K562 (cell line): ENCODE measurements at regions not wholly inside any gene's neighbourhood (a gene's known extent, or its start where the extent isn't known, plus 50 kb on each side); places are given as distances from the start of the nearest gene placed in this dataset.

Experiments used
- ATAC-seq: fragments of 200-7000 bp; cut with Tn5 transposase; 3 replicates; pipeline ENCODE4 v1.9.1; 2020; ENCODE audit warnings: moderate library complexity
- BruUV-seq: library from RNA; stranded (reverse); fragments of 400-500 nt; replicated peaks from 2 replicates; lab custom pipeline; 2021; lab: Mats Ljungman, UMichigan
- CTCF ChIA-PET: fragments of 300-600 bp; formaldehyde crosslinking; extraction: SDS; loops from one replicate; lab custom pipeline; 2021; ENCODE audit warnings: low intra/inter-chr PET ratio; lab: Yijun Ruan, JAX
- POLR2A ChIA-PET: fragments of 300-600, 350-650 bp; sonication (Branson Sonifier 250); formaldehyde crosslinking; extraction: SDS; loops from one replicate; lab custom pipeline; 2021; ENCODE audit warnings: antibody characterized with exemption, inconsistent platforms; lab: Yijun Ruan, JAX
- DNase-seq, 4 experiments: peaks; one replicate each; pipeline versions ENCODE4 v3.0.0 to v3.0.0-alpha.2; 2011 to 2018; ENCODE audit warnings: low spot score in 3 of 4, mixed read lengths in 3 of 4; ENCODE audit errors: extremely low read depth in 1 of 4
- FAIRE-seq: peaks from 2 replicates; lab custom pipeline; 2011; peaks lifted over from hg19 to GRCh38; lab: Jason Lieb, UNC
- H2AFZ ChIP-seq: 2 replicates; pipeline ENCODE4 v1.6.0; 2011; ENCODE audit warnings: low read depth, low read length, control low read depth, inconsistent platforms
- H3K27ac ChIP-seq: fragments of 200-600 bp; 3 replicates; pipeline ENCODE4 v1.8.0; 2011; ENCODE audit warnings: low read depth, mild to moderate bottlenecking, control low read depth, inconsistent platforms, low read length, moderate library complexity, mixed read lengths; ENCODE audit errors: extremely low read depth
- H3K27me3 ChIP-seq, 2 experiments: fragments of 300-600 bp in 1 of 2; 2 replicates in 1 of 2; 3 replicates in 1 of 2; pipeline versions ENCODE4 v1.6.0 to v1.8.0; 2011; ENCODE audit warnings: inconsistent platforms in 2 of 2, low read length in 2 of 2, mild to moderate bottlenecking in 1 of 2, mixed read lengths in 1 of 2, moderate library complexity in 1 of 2; ENCODE audit not compliant: control insufficient read depth in 2 of 2, insufficient read depth in 2 of 2
- H3K36me3 ChIP-seq: fragments of 300-600 bp; 3 replicates; pipeline ENCODE4 v1.8.0; 2011; ENCODE audit warnings: mild to moderate bottlenecking, low read length, inconsistent platforms; ENCODE audit not compliant: control insufficient read depth, insufficient read depth
- H3K4me1 ChIP-seq, 2 experiments: fragments of 200-600 bp in 1 of 2; replicated peaks in 1 of 2; 2 replicates in 1 of 2; 3 replicates in 1 of 2; pipeline versions ENCODE4 v1.5.1 to v1.8.0; 2011; ENCODE audit warnings: inconsistent platforms in 2 of 2, low read length in 2 of 2, mild to moderate bottlenecking in 1 of 2, mixed read lengths in 1 of 2, moderate library complexity in 1 of 2; ENCODE audit not compliant: control insufficient read depth in 2 of 2, insufficient read depth in 2 of 2
- H3K4me2 ChIP-seq: 2 replicates; pipeline ENCODE4 v1.6.1; 2011; ENCODE audit warnings: low read length, control low read depth, inconsistent platforms, mixed read lengths; ENCODE audit not compliant: insufficient read depth
- H3K4me3 ChIP-seq: fragments of 200-600 bp; sonication (generic), shearing (Covaris generic); 2 replicates; pipeline ENCODE4 v1.5.1; 2016; ENCODE audit warnings: control low read depth, inconsistent platforms
- H3K79me2 ChIP-seq: fragments of 200-600 bp; 3 replicates; pipeline ENCODE4 v1.8.0; 2011; ENCODE audit warnings: low read length, inconsistent platforms; ENCODE audit not compliant: control insufficient read depth, insufficient read depth
- H3K9ac ChIP-seq, 2 experiments: 2 replicates each; pipeline versions ENCODE4 v1.6.0 to v1.6.1; 2011; ENCODE audit warnings: low read depth in 2 of 2, low read length in 2 of 2, control low read depth in 1 of 2, inconsistent platforms in 1 of 2, mild to moderate bottlenecking in 1 of 2, mixed read lengths in 1 of 2; ENCODE audit not compliant: insufficient read depth in 1 of 2
- H3K9me1 ChIP-seq: one replicate; pipeline ENCODE4 v1.6.0; 2011; ENCODE audit warnings: inconsistent platforms, mild to moderate bottlenecking, low read length, moderate library complexity; ENCODE audit not compliant: control insufficient read depth, insufficient read depth
- H3K9me3 ChIP-seq: replicated peaks from 2 replicates; pipeline ENCODE4 v1.5.1; 2011; ENCODE audit warnings: low read depth, low read length, inconsistent platforms; ENCODE audit not compliant: control insufficient read depth, insufficient read depth
- H4K20me1 ChIP-seq: replicated peaks from 2 replicates; pipeline ENCODE4 v1.6.1; 2011; ENCODE audit warnings: low read length, inconsistent platforms, mixed read lengths; ENCODE audit not compliant: control insufficient read depth, insufficient read depth
- MAFF ChIP-seq: IDR thresholded peaks from 2 replicates; pipeline ENCODE4 v1.6.1; 2012; ENCODE audit warnings: low read length, improper control_type of control experiment
- MBD1 ChIP-seq: fragments of 250-450 bp; sonication (Bioruptor Pico); IDR thresholded peaks from 2 replicates; pipeline ENCODE4 v1.8.0; 2022; ENCODE audit warnings: inconsistent platforms
- PHF20 ChIP-seq: fragments of 450-650 bp; IDR thresholded peaks from 2 replicates; pipeline ENCODE4 v1.6.1; 2018; ENCODE audit not compliant: partially characterized antibody
- ZNF212 ChIP-seq: fragments of 450-650 bp; formaldehyde crosslinking; IDR thresholded peaks from 2 replicates; pipeline ENCODE4 v1.4.0; 2020; ENCODE audit warnings: mild to moderate bottlenecking
- ZNF274 ChIP-seq: IDR thresholded peaks from 2 replicates; pipeline ENCODE4 v1.6.1; 2011; ENCODE audit warnings: low read depth, mild to moderate bottlenecking, low read length, moderate library complexity, borderline replicate concordance
- ZNF592 ChIP-seq: fragments of 450-650 bp; IDR thresholded peaks from 2 replicates; pipeline ENCODE4 v1.6.1; 2017; ENCODE audit warnings: antibody characterized with exemption, mild to moderate bottlenecking
- WGBS: fragments of 100-300 bp; shearing (Covaris generic); methylation state at CpG from one replicate; pipeline ENCODE4 v1.1.6; 2016; ENCODE audit warnings: low coverage, mixed read lengths; ENCODE audit not compliant: insufficient coverage; ENCODE audit errors: missing lambda C conversion rate; 5-methylcytosine and 5-hydroxymethylcytosine counted together
- in situ Hi-C: fragments of 300-500 bp; cut with MboI; formaldehyde crosslinking; loops from 4 replicates; pipeline ENCODE4 v1.15.0; 2018; ENCODE audit warnings: inconsistent platforms, mixed read lengths
- intact Hi-C: fragments of 100-400 bp; cut with micrococcal nuclease; formaldehyde crosslinking; loops from 2 replicates; pipeline ENCODE4 v1.14.2; 2022

- in situ Hi-C loops: no loop called here
- ChIA-PET CTCF (no interaction called here), POLR2A (no interaction called here)
- Histone ChIP-seq H3K36me3 (no peaks in the 10 kb centered on the region), H3K27ac (no peak overlapping the region), H3K4me1 (no peaks in the 10 kb centered on the region), H3K4me2 (no peak overlapping the region), H2AFZ (0 out of 2 replicates have a peak overlapping the region, but pooled peaks have one; percentile 68), H3K9me3 (peaks cover 3% of the 10 kb centered on the region; the same call in 1 of the 2 replicates), H3K27me3 (no peaks in the 10 kb centered on the region), H3K4me3 (no peak overlapping the region), H4K20me1 (no peaks in the 10 kb centered on the region), H3K9ac (no peak overlapping the region), H3K79me2 (no peaks in the 10 kb centered on the region), H3K9me1 (no peaks in the 10 kb centered on the region)
- intact Hi-C loops: loop anchor here (5.0 kb wide), 1 partner anchor 63 kb away; no protein-coding TSS in a partner anchor
- ATAC-seq (no peak), DNase-seq (peak in 1 of 4 experiments; percentile 22), FAIRE-seq (no peak)
- WGBS: 3% methylated on average over 4 of the region's 4 CpGs
- no TSS peak for BruUV-seq
- no peak for TF ChIP-seq PHF20
- no peak for TF ChIP-seq ZNF274
- TF ChIP-seq ZNF592: no peak
- TF ChIP-seq ZNF212 (CRISPR knock-in tag): no peak
- TF ChIP-seq MAFF: no peak
- TF ChIP-seq MBD1: no peak
These were observed 131.8 kb upstream of the KYNU start for GRCh38 chr2:142745691-142746090.
